ENCODE measurements at regions not wholly inside any gene's neighbourhood (a gene's known extent, or its start where the extent isn't known, plus 50 kb on each side); places are given as distances from the start of the nearest gene placed in this dataset.

- TF ChIP-seq CTCF (IDR thresholded peaks at IDR 0.05), result no peak
- no peak for TF ChIP-seq POLR2A (IDR thresholded peaks at IDR 0.05)
Observed at GRCh38 chr20:47974234-47974878, 189.1 kb upstream of the SULF2 start.

All from right lobe of liver (tissue), 4 donors.